Embryonic facial prominence (tissue), 1 donor: ENCODE measurements at regions not wholly inside any gene's neighbourhood (a gene's known extent, or its start where the extent isn't known, plus 50 kb on each side); places are given as distances from the start of the nearest gene placed in this dataset.
"Not testable (repeated sequence)": the region's sequence is repeated elsewhere in the genome, so short reads cannot be mapped to it uniquely, and the experiment has no call there.

Experiments
- DNase-seq: peaks from one replicate; pipeline ENCODE4 v3.0.0-alpha.2; 2016; ENCODE audit errors: extremely low spot score

DNA sequence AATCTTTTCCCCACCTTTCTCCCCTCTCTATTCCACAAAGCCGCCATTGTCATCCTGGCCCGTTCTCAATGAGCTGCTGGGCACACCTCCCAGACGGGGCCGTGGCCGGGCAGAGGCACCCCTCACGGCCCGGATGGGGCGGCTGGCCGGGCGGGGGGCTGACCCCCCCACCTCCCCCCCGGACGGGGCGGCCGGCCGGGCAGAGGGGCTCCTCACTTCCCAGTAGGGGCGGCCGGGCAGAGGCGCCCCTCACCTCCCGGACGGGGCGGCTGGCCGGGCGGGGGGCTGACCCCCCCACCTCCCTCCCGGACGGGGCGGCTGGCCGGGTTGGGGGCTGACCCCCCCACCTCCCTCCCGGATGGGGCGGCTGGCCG, 85.6 kb downstream of the OR2B2 start:
- not testable (repeated sequence) for DNase-seq

DNA sequence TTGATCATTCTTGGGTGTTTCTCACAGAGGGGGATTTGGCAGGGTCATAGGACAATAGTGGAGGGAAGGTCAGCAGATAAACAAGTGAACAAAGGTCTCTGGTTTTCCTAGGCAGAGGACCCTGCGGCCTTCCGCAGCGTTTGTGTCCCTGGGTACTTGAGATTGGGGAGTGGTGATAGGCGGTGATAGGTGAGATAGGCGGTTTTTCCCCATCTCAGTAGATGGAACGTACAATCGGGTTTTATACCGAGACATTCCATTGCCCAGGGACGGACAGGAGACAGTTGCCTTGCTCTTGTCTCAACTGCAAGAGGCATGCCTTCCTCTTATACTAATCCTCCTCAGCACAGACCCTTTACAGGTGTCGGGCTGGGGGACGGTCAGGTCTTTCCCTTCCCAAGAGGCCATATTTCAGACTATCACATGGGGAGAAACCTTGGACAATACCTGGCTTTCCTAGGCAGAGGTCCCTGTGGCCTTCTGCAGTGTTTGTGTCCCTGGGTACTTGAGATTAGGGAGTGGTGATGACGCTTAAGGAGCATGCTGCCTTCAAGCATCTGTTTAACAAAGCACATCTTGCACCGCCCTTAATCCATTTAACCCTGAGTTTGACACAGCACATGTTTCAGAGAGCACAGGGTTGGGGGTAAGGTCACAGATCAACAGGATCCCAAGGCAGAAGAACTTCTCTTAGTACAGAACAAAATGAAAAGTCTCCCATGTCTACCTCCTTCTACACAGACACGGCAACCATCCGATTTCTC, 86.2 kb downstream of the OR2B2 start:
- not testable (repeated sequence) for DNase-seq

DNA sequence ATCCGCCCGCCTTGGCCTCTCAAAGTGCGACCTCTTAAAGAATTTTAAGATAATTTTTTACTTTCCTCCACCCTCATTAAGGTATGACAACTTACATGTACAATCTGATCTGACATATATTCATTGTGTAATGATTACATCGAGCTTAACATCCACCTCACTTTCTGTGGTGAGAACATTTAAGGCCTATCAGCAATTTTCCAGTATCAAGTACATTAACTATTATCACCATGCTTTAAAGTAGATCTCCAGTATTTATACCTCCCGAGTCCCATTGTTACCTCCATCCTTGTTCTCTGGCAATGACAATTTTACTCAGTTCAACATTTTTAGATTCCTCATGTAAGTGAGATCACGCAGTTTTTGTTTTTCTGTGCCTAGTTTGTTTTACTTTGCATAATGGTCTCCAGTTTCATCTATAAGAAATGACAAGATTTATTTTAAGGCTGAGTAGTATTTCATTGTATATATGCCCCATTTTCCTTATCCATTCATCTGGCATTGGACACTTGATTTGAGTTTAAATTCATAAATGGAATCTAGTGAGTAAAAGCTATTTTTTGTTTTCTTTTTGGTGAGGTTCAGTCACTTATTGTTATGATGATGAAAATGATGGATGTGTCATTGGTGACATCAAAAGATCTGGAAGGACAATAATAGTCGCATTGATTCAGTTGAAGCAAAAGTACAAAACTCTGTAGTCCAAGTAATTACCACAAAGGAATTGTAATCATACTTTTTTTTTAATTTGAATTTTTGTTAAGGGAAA, 87.0 kb downstream of the OR2B2 start:
- DNase-seq: no peak

DNA sequence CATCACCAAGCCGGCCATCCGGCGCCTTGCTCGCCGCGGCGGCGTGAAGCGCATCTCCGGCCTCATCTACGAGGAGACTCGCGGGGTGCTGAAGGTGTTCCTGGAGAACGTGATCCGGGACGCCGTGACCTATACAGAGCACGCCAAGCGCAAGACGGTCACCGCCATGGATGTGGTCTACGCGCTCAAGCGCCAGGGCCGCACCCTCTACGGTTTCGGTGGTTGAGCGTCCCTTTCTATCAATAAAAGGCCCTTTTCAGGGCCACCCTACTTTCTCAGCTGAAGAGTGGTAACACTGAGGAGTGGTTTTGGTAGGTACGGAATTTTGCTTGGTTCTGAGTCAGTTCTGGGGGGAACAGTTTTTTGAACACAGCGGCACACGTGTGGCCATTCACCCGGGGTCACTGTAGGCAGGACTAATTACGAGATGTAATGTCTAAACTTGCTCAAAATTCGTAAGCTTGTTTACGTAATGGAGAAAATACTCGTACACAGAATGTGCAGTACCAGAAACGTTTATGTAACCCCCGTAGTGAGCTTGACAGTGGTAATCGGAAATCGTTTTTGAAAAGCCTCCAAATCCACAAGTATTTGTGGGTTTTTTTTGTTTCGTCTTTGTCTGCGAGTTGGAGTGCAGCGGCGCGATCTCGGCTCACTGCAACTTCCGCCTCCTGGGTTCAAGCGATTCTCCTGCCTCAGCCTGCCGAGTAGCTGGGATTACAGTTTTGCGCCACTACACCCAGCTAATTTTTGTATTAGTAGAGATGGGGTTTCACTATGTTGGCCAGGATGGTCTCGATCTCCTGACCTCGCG, 87.8 kb downstream of the OR2B2 start:
- DNase-seq: not testable (repeated sequence)

DNA sequence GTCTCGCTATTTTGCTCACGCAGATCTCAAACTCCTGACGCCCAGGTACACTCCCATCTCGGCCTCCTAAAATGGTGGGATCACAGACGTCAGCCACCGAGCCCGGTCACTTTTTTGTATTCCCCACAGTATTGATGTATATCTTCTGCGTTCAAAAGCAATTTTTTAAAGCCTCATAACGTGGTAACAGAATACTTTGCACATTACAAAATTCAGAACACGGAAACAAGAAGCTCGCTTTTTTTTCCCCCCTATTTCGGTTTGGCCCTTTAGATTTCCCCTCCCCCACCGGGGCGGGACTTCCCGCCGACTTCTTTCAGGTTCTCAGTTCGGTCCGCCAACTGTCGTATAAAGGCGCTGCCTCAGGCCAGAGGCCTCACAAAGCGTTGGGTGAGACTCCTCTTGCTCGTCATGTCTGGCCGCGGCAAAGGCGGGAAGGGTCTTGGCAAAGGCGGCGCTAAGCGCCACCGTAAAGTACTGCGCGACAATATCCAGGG, 88.4 kb downstream of the OR2B2 start:
- not testable (repeated sequence) for DNase-seq

DNA sequence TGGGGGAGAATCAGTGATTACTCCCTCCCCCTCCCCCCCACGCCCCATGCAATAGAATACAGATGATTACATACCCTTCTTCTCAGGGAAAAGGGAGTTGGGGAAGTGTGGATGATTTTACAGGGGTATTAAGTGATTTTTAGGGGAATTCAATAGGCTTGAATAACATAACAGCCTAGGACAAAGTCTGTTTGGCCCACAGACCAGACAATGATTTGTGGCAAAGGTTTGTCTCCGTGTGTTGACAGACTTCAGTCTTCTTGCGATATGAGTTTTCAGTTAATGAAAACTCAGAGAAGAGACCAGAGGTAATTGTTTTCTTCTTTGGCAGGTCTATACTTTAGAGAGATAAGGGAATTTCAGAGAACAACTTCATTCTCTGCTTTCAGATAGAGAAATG, 95.3 kb downstream of the OR2B2 start:
- DNase-seq: no peak

DNA sequence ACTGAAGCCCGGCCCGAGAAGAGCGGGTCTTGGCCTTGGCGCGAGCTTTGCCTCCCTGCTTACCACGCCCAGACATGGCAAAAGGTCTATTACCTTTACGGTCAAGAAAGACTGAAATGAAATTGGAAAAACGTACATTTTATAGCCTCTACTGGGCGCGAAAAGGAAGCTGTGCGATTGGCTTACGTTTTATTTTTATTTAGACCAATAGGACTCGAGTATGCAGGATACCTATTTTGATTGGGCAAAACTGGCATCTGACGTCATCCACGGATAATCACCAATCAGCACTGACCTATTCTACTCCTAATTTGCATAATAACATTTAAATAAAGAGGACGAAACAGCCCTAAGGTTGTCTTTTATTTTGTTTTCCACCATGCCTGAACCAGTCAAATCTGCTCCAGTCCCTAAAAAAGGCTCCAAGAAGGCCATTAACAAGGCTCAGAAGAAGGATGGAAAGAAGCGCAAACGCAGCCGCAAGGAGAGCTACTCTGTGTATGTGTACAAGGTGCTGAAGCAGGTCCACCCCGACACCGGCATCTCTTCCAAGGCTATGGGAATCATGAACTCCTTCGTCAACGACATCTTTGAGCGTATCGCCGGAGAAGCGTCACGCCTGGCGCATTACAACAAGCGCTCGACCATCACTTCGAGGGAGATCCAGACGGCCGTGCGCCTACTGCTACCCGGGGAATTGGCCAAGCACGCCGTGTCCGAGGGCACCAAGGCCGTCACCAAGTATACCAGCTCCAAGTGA, 97.4 kb downstream of the OR2B2 start:
- DNase-seq: peak; percentile 95

DNA sequence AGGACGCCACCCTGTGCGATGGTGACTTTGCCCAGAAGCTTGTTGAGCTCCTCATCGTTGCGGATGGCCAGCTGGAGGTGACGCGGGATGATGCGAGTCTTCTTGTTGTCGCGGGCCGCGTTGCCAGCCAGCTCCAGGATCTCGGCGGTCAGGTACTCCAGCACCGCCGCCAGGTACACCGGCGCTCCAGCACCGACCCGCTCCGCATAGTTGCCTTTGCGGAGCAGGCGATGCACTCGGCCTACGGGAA, 97.9 kb downstream of the OR2B2 start:
- DNase-seq: not testable (repeated sequence)

DNA sequence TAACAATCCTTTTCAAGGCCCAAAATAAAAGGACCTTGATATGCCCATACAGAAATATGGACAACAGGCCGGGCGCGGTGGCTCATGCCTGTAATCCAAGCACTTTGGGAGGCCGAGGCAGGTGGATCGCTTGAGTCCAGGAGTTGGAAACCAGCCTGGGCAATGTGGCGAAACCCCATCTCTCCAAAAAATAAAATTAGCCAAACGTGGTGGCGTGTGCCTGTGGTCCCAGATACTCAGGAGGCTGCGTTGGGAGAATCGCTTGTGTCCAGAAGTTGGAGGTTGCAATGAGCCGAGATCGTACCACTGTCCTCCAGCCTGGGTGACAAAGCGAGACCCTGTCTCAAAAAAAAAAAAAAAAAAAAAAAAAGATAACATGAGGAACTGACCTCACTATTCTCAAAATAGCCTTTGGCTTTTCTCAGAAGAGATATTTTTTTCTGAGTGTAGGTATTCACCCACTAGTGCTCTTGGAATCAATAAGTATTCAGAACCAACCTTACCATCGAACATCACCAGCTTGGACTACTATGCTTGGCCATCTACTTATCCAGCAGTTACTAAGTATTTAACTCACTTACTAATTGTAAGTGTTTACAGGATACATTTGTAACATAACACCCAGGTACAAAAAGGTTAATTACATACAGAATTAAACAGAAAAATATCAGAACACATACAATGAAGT, 99.2 kb downstream of the OR2B2 start:
- no peak for DNase-seq

DNA sequence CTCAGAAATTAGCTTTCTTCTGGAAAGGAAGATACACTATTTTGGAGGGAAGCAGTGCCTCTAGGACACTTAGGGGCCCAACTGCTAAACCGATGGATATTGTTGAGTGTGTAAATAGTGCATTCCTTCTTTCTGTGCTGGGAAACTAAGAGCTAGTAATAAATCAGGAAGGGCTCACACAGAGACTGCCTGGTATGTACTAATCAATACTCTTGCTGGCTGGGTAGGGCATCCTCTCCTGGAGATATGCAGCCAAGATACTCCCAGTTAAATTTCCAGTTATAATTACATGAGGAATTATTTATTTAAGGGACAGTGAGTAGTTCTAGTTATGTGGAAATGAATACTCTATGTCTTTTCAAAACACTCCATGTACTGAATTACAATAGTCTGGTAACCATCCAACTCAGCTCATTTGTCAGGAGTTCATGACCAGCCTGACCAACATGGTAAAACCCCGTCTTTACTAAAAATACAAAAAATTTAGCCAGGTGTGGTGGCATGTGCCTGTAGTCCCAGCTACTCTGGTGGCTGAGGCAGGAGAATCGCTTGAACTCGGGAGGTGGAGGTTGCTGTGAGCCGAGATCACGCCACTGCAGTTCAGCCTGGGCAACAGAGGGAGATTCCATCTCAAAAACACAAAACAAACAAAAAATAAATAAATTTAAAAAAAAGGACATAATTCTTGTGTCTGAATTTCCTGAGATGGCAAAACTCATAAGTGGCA, 100.0 kb downstream of the OR2B2 start:
- DNase-seq: no peak

DNA sequence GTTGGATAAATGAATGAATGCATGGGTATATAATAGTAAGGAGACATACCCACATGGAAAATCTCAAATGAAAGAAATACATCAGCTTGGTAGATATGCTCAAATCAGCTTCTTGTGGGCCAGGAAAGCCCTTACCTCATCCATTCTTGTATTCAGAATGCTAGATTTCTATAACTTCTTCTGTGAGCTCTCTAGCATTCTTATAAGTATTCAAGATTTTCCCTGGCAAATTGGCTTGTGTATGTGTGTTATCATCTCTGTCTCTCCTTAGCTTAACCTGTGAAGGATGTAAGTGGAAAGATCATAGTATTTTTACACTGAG, 100.8 kb downstream of the OR2B2 start:
- DNase-seq: no peak

DNA sequence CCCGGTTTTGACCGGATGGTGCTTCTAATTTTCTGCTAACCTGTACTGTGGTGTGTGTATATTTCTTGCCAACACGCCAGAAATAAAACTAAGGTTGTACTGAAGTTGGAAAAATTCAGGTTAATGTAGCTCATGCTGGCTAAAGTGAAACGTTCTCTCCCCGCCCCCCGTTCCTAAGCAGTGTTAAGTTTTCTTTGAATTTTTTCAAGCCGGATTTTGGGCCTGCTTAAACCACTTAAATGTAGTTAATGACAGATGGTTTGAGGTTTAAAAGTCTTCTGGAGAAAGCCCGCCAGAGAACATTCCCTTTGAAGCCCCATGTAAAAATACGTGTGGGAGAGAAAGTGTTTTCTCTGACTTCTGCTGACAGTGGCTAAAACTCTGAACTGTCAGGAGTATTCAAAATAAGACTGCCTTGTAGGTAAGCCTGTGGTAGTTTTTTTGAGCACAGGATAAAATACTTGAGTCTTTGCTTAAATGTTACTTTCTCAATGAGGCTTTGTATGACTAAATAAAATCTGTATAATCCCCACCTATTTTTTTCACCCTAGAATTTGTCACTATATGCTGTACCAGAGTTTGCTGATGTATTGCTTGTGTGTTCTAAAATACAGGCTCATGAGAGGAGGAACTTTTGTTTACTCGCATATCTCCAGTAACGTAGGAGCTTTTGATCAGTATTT, 101.3 kb downstream of the OR2B2 start:
- no peak for DNase-seq

DNA sequence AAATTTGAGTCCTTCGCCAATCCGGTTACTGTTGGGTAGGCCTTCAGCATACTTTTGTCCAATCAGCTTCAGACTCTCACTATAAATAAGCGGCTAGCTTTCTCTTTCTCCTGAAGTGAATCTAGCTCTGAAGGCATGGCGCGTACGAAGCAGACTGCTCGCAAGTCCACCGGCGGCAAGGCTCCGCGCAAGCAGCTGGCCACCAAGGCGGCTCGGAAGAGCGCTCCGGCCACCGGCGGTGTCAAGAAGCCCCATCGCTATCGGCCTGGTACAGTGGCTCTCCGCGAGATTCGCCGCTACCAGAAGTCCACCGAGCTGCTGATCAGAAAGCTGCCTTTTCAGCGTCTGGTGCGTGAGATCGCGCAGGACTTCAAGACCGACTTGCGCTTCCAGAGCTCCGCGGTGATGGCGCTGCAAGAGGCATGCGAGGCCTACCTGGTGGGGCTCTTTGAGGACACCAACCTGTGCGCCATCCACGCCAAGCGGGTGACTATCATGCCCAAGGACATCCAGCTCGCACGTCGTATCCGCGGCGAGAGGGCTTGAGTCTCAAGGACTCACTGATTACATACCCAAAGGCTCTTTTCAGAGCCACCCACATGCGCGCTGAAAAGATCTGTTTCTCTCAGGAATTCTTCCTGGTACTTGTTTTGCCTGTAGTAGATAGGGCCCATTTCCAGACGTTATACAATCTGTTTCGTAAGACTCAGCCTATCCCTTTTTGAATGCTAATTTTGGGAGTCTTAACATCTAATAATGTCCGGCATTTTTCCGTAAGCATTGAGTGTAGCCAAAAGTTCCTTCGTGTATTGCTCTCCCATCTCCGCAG, 102.0 kb downstream of the OR2B2 start:
- DNase-seq: peak; percentile 96

DNA sequence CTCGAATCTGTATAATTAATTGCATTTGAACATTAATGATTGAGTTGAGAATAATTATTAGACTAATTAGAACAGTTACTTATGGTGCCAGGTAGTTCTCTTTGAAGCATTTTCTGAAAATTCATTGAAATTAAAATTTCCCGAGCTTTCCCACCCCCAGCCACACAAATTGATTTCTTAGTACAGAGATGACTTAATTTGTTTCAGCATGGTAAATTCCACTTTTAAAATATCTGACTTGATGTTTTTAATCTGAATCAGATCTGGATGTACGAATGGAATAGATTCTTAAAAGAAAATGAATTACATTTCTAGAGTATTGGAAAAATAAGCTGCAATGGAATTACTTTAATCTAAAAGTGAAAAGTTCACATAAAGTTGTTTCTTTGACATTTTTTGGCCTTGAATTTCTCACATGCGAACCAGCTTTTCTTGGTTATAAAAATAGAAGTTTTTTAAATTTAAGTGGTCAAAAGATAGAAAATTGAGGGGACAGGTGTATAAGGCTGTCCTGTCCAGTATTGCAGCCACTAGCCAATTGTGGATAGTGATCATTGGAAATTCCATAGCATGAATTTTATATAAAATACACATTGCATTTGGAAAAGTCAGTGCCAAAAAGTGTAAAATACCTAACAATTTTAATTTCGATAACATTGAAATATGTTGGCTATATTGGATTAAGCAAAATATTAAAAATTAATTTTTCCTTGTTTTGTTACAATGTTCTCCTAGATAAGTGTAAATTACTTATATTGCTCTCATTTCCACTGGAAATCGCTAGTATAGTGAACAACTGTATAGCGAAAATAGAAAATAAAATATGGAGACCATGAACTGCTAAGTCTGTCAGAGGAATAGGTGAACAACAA, 102.9 kb downstream of the OR2B2 start:
- no peak for DNase-seq

DNA sequence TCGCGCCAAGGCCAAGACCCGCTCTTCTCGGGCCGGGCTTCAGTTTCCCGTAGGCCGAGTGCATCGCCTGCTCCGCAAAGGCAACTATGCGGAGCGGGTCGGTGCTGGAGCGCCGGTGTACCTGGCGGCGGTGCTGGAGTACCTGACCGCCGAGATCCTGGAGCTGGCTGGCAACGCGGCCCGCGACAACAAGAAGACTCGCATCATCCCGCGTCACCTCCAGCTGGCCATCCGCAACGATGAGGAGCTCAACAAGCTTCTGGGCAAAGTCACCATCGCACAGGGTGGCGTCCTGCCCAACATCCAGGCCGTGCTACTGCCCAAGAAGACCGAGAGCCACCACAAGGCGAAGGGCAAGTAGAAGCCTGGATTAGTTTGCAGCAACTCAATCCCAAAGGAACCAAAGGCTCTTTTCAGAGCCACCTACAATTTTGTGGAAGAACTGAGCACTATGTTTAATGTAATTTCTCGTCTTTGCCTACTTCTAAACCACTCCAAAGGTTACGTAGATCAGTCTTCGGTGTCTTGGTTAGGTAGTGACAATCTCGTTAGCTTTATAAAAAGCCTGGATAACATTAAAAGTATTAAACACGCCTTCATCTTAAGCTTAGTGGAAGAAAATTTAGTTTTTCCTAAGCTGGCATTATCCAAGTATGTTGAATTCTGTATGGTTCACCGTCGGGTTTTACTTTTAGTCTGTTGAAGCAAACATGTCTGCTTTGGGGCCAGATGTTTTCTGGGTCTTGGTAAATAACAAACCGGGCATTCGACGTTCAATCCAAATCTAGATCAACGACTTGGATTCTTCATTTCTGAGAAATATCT, 103.7 kb downstream of the OR2B2 start:
- not testable (repeated sequence) for DNase-seq

DNA sequence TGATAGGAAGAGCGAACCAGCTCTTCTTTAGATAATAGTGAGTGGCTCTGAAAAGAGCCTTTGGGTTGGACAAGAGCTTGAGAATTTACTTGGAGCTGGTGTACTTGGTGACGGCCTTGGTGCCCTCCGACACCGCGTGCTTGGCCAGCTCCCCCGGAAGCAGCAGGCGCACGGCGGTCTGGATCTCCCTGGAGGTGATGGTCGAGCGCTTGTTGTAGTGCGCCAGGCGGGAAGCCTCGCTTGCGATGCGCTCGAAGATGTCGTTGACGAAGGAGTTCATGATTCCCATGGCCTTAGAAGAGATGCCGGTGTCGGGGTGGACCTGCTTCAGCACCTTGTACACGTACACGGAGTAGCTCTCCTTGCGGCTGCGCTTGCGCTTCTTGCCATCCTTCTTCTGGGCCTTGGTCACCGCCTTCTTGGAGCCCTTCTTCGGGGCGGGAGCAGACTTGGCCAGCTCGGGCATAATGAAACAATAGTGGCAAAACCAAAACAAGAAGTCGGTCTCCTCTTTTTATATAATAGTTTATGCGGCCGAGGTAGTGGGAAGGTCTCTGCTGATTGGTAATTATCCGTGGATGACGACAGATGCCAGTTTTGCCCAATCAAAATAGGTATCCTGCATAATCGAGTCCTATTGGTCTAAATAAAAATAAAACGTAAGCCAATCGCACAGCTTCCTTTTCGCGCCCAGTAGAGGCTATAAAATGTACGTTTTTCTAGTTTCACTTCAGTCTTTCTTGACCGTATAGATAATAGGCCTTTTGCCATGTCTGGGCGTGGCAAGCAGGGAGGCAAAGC, 104.6 kb downstream of the OR2B2 start:
- peak; percentile 94 for DNase-seq
